Endothelial cell of umbilical vein (primary cell): ENCODE measurements at regions not wholly inside any gene's neighbourhood (a gene's known extent, or its start where the extent isn't known, plus 50 kb on each side); places are given as distances from the start of the nearest gene placed in this dataset.

Experiments used
- BruUV-seq: library from RNA; stranded (reverse); fragments of 400-500 nt; replicated peaks from 2 replicates; lab custom pipeline; 2021; lab: Mats Ljungman, UMichigan
- CTCF ChIA-PET: fragments of 300-600, 350-600 bp; sonication (Branson Sonifier 250); formaldehyde crosslinking; loops from one replicate; lab custom pipeline; 2021; ENCODE audit warnings: antibody characterized with exemption, inconsistent platforms; lab: Charles Lee
- POLR2A ChIA-PET: fragments of 300-600, 350-600 bp; sonication (Branson Sonifier 250); formaldehyde crosslinking; loops from one replicate; lab custom pipeline; 2021; ENCODE audit warnings: antibody characterized with exemption, inconsistent platforms; lab: Charles Lee
- DNase-seq: peaks from one replicate; pipeline ENCODE4 v3.0.0-alpha.2; 2011; ENCODE audit warnings: low read depth, low spot score
- FAIRE-seq: peaks from 2 replicates; lab custom pipeline; 2011; peaks lifted over from hg19 to GRCh38; lab: Jason Lieb, UNC
- H2AFZ ChIP-seq: 2 replicates; pipeline ENCODE4 v1.6.0; 2012; ENCODE audit warnings: low read depth, low read length, control low read depth, inconsistent platforms
- H3K27ac ChIP-seq: 2 replicates; pipeline ENCODE4 v1.5.1; 2011; ENCODE audit warnings: low read depth, mild to moderate bottlenecking, control low read depth, low read length, moderate library complexity; ENCODE audit not compliant: insufficient read depth
- H3K27me3 ChIP-seq, 2 experiments: 2 replicates each; pipeline versions ENCODE4 v1.6.0 to v1.6.1; 2011; ENCODE audit warnings: low read length in 2 of 2, mixed read lengths in 1 of 2; ENCODE audit not compliant: control insufficient read depth in 2 of 2, insufficient read depth in 2 of 2
- H3K36me3 ChIP-seq, 2 experiments: 2 replicates in 1 of 2; 3 replicates in 1 of 2; pipeline ENCODE4 v1.5.1; 2011; ENCODE audit warnings: low read length in 2 of 2, mild to moderate bottlenecking in 1 of 2, moderate library complexity in 1 of 2; ENCODE audit not compliant: control insufficient read depth in 2 of 2, insufficient read depth in 2 of 2; ENCODE audit errors: extremely low read depth in 1 of 2
- H3K4me1 ChIP-seq: 3 replicates; pipeline ENCODE4 v1.5.1; 2011; ENCODE audit warnings: mild to moderate bottlenecking, low read length; ENCODE audit not compliant: control insufficient read depth, insufficient read depth; ENCODE audit errors: extremely low read depth
- H3K4me2 ChIP-seq: 2 replicates; pipeline ENCODE4 v1.6.1; 2011; ENCODE audit warnings: low read length, control low read depth, mixed read lengths; ENCODE audit not compliant: insufficient read depth
- H3K4me3 ChIP-seq, 3 experiments: fragments of 200-600 bp in 1 of 3; sonication (generic), shearing (Covaris generic) in 1 of 3; replicated peaks in 1 of 3; 2 replicates each; pipeline ENCODE4 v1.5.1; 2011 to 2016; ENCODE audit warnings: control low read depth in 3 of 3, low read length in 3 of 3, mild to moderate bottlenecking in 2 of 3, inconsistent platforms in 1 of 3, low read depth in 1 of 3, moderate library complexity in 1 of 3; ENCODE audit not compliant: insufficient read depth in 1 of 3
- H3K79me2 ChIP-seq: 2 replicates; pipeline ENCODE4 v1.6.0; 2012; ENCODE audit warnings: low read length, inconsistent platforms; ENCODE audit not compliant: control insufficient read depth, insufficient read depth
- H3K9ac ChIP-seq: replicated peaks from 2 replicates; pipeline ENCODE3; 2011; ENCODE audit warnings: low read length, control low read depth; ENCODE audit not compliant: insufficient read depth; ENCODE audit errors: extremely low read depth
- H3K9me1 ChIP-seq: replicated peaks from 3 replicates; pipeline ENCODE4 v1.6.0; 2011; ENCODE audit warnings: mild to moderate bottlenecking, low read length; ENCODE audit not compliant: control insufficient read depth, insufficient read depth; ENCODE audit errors: extremely low read depth
- H3K9me3 ChIP-seq: replicated peaks from 2 replicates; pipeline ENCODE4 v1.5.1; 2012; ENCODE audit warnings: low read length, inconsistent platforms; ENCODE audit not compliant: control insufficient read depth, insufficient read depth
- H4K20me1 ChIP-seq: replicated peaks from 2 replicates; pipeline ENCODE3; 2011; ENCODE audit warnings: mild to moderate bottlenecking, low read length; ENCODE audit not compliant: control insufficient read depth, insufficient read depth; ENCODE audit errors: extremely low read depth
- CTCF ChIP-seq, 2 donors: IDR thresholded peaks; 1 replicate in 1 of 2; 2 replicates in 1 of 2; pipeline ENCODE4 v1.5.1; 2011; ENCODE audit warnings: low read length in 2 of 2, mild to moderate bottlenecking in 2 of 2, moderate library complexity in 2 of 2, control low read depth in 1 of 2, inconsistent platforms in 1 of 2, low read depth in 1 of 2; ENCODE audit not compliant: insufficient read depth in 1 of 2; ENCODE audit errors: extremely low read depth in 1 of 2
- EZH2 ChIP-seq: IDR thresholded peaks from 2 replicates; pipeline ENCODE4 v1.6.1; 2012; ENCODE audit warnings: borderline replicate concordance, low read depth, mild to moderate bottlenecking, moderate library complexity, low read length, inconsistent platforms; ENCODE audit not compliant: severe bottlenecking
- FOS ChIP-seq: IDR thresholded peaks from 2 replicates; pipeline ENCODE4 v1.6.1; 2011; ENCODE audit warnings: mild to moderate bottlenecking, low read length, moderate library complexity, borderline replicate concordance; ENCODE audit not compliant: insufficient read depth
- GATA2 ChIP-seq: IDR thresholded peaks from 2 replicates; pipeline ENCODE4 v1.7.0; 2011; ENCODE audit warnings: low read depth, mild to moderate bottlenecking, moderate library complexity, mixed read lengths, low read length; ENCODE audit not compliant: insufficient read length, insufficient read depth
- JUN ChIP-seq: IDR thresholded peaks from 2 replicates; pipeline ENCODE4 v1.6.1; 2011; ENCODE audit warnings: borderline replicate concordance, low read depth; ENCODE audit not compliant: insufficient read length, insufficient read depth
- MAX ChIP-seq: IDR thresholded peaks from 2 replicates; pipeline ENCODE4 v1.6.1; 2011; ENCODE audit not compliant: insufficient read depth, insufficient read length
- MYC ChIP-seq: IDR thresholded peaks from one replicate; pipeline ENCODE4 v1.6.1; 2011; ENCODE audit warnings: mild to moderate bottlenecking, low read depth, low read length
- POLR2A ChIP-seq: IDR thresholded peaks from 2 replicates; pipeline ENCODE4 v1.6.1; 2012; ENCODE audit warnings: low read depth, mild to moderate bottlenecking, control low read depth, low read length
- POLR2AphosphoS5 ChIP-seq: IDR thresholded peaks from 2 replicates; pipeline ENCODE4 v1.6.1; 2012; ENCODE audit warnings: low read depth, mild to moderate bottlenecking, control low read depth, low read length, moderate library complexity; ENCODE audit not compliant: insufficient read depth
- dilution Hi-C: fragments of 300-500 bp; cut with MboI; formaldehyde crosslinking; loops from one replicate; pipeline ENCODE4 v1.15.0; 2019; ENCODE audit warnings: low sequenced_read_pairs; ENCODE audit not compliant: extremely low pct_ligation_motif_present
- intact Hi-C: fragments of 100-400 bp; cut with micrococcal nuclease; formaldehyde crosslinking; loops from one replicate; pipeline ENCODE4 v1.10.0; 2022

- Histone ChIP-seq H3K36me3 (no peaks in the 10 kb centered on the region), H3K4me1 (no peaks in the 10 kb centered on the region), H3K9me3 (no peaks in the 10 kb centered on the region), H4K20me1 (no peaks in the 10 kb centered on the region), H3K27me3 (no peaks in the 10 kb centered on the region), H3K9me1 (no peaks in the 10 kb centered on the region), H3K9ac (no peak overlapping the region), H2AFZ (no peak overlapping the region), H3K4me2 (no peak overlapping the region), H3K4me3 (no peak overlapping the region), H3K79me2 (no peaks in the 10 kb centered on the region), H3K27ac (no peak overlapping the region)
- dilution Hi-C loops, result no loop called here
- POLR2A ChIA-PET, result no interaction called here
- DNase-seq (no peak), FAIRE-seq (no peak)
- BruUV-seq, result no TSS peak
- CTCF ChIA-PET, result no interaction called here
- no peak for TF ChIP-seq MAX
- no peak for TF ChIP-seq JUN
- intact Hi-C loops, result no loop called here
Measured at GRCh38 chr2:4873876-4874593, 818.1 kb upstream of the SOX11 start.

- H3K4me1 ChIP-seq, result no peaks in the 10 kb centered on the region
- no peaks in the 10 kb centered on the region for H3K79me2 ChIP-seq
- intact Hi-C loops (no loop called here), dilution Hi-C loops (no loop called here)
- FAIRE-seq (no peak), DNase-seq (peak; percentile 19)
- H3K36me3 ChIP-seq, result no peaks in the 10 kb centered on the region
- POLR2A ChIA-PET, result no interaction called here
- H2AFZ ChIP-seq, result no peak overlapping the region
- no peak overlapping the region for H3K4me2 ChIP-seq
- no peaks in the 10 kb centered on the region for H3K9me3 ChIP-seq
- CTCF ChIA-PET, result no interaction called here
- H3K27me3 ChIP-seq, result no peaks in the 10 kb centered on the region
- H3K9ac ChIP-seq, result no peak overlapping the region
- H4K20me1 ChIP-seq, result no peaks in the 10 kb centered on the region
- TF ChIP-seq POLR2A (no peak), JUN (no peak), POLR2AphosphoS5 (no peak), FOS (no peak), GATA2 (no peak), MAX (no peak), EZH2 (no peak), CTCF (IDR thresholded peaks at IDR 0.05; ENCODE audit: extremely low read depth in 1 of 2, insufficient read depth in 1 of 2, low read depth in 1 of 2, low read length in 2 of 2) (no peak), MYC (no peak)
- no peak overlapping the region for H3K27ac ChIP-seq
- no peak overlapping the region for H3K4me3 ChIP-seq
- no peaks in the 10 kb centered on the region for H3K9me1 ChIP-seq
- no TSS peak for BruUV-seq
Measured at GRCh38 chr2:4882421-4882820, 809.8 kb upstream of the SOX11 start.
